ENCODE measurements at regions not wholly inside any gene's neighbourhood (a gene's known extent, or its start where the extent isn't known, plus 50 kb on each side); places are given as distances from the start of the nearest gene placed in this dataset.

- H3K9me3 ChIP-seq (ENCODE audit: control insufficient read depth in 4 of 4, low read length in 3 of 4), result no peaks in the 10 kb centered on the region
- no peak for DNase-seq (ENCODE audit: low spot score)
- no peaks in the 10 kb centered on the region for H3K36me3 ChIP-seq (ENCODE audit: control insufficient read depth in 4 of 4, insufficient read depth in 3 of 4, low read depth in 1 of 4, low read length in 3 of 4)
- H3K4me1 ChIP-seq (ENCODE audit: control insufficient read depth in 4 of 4, insufficient read depth in 4 of 4, low read length in 3 of 4), result peaks cover 0 to 7% (median 2%) of the 10 kb centered on the region in 4 donors
- no peak overlapping the region for H3K27ac ChIP-seq (ENCODE audit: low read depth in 1 of 2, low read length in 2 of 2)
- TF ChIP-seq FOXA1 (IDR thresholded peaks at IDR 0.05), result no peak
- no peak for TF ChIP-seq RAD21 (IDR thresholded peaks at IDR 0.05)
- no peak for TF ChIP-seq HNF4G (IDR thresholded peaks at IDR 0.05)
- no peak for TF ChIP-seq GABPA (IDR thresholded peaks at IDR 0.05 in 1 of 2, conservative IDR thresholded peaks at IDR 0.05 in 1 of 2)
- TF ChIP-seq SP1 (IDR thresholded peaks at IDR 0.05), result no peak
- TF ChIP-seq ZBTB33 (IDR thresholded peaks at IDR 0.05), result no peak
- no peak overlapping the region for H3K4me3 ChIP-seq (ENCODE audit: low read depth in 1 of 3, low read length in 3 of 3)
- 71% methylated on average over 3 of the region's 3 CpGs for WGBS
- no peak overlapping the region for H3K9ac ChIP-seq (ENCODE audit: low read depth in 1 of 2, low read length in 2 of 2)
- no peaks in the 10 kb centered on the region for H3K27me3 ChIP-seq (ENCODE audit: control insufficient read depth in 4 of 4, insufficient read depth in 4 of 4, low read length in 3 of 4)
These were observed 104.8 kb downstream of the RGS2 start for GRCh38 chr1:192913683-192914082.

- no peak overlapping the region for H3K4me3 ChIP-seq (ENCODE audit: low read depth in 1 of 3, low read length in 3 of 3)
- 72% methylated on average over 1 of the region's 1 CpG for WGBS
- no peak for TF ChIP-seq EGR1 (IDR thresholded peaks at IDR 0.05; ENCODE audit: low read depth in 2 of 2)
- no peak for TF ChIP-seq NR2F2 (IDR thresholded peaks at IDR 0.05)
- TF ChIP-seq ZBTB33 (IDR thresholded peaks at IDR 0.05), result no peak
- no peak for TF ChIP-seq FOXA2 (IDR thresholded peaks at IDR 0.05)
- no peak for TF ChIP-seq CTCF (IDR thresholded peaks at IDR 0.05; ENCODE audit: low read depth, low read length, missing input control)
- no peak for TF ChIP-seq SP1 (IDR thresholded peaks at IDR 0.05)
- no peak for TF ChIP-seq REST (IDR thresholded peaks at IDR 0.05)
- no peak for TF ChIP-seq HNF4G (IDR thresholded peaks at IDR 0.05)
- no peak for TF ChIP-seq RXRA (IDR thresholded peaks at IDR 0.05)
- no peak for TF ChIP-seq MAX (IDR thresholded peaks at IDR 0.05)
- no peak for TF ChIP-seq ATF3 (IDR thresholded peaks at IDR 0.05)
- TF ChIP-seq GABPA (IDR thresholded peaks at IDR 0.05 in 1 of 2, conservative IDR thresholded peaks at IDR 0.05 in 1 of 2), result no peak
- no peak overlapping the region for H3K9ac ChIP-seq (ENCODE audit: low read depth in 1 of 2, low read length in 2 of 2)
- no peaks in the 10 kb centered on the region for H3K9me3 ChIP-seq (ENCODE audit: control insufficient read depth in 4 of 4, low read length in 3 of 4)
- DNase-seq (ENCODE audit: low spot score), result no peak
- no peak overlapping the region for H3K27ac ChIP-seq (ENCODE audit: low read depth in 1 of 2, low read length in 2 of 2)
- H3K27me3 ChIP-seq (ENCODE audit: control insufficient read depth in 4 of 4, insufficient read depth in 4 of 4, low read length in 3 of 4), result no peaks in the 10 kb centered on the region
- H3K36me3 ChIP-seq (ENCODE audit: control insufficient read depth in 4 of 4, insufficient read depth in 3 of 4, low read depth in 1 of 4, low read length in 3 of 4), result no peaks in the 10 kb centered on the region
- H3K4me1 ChIP-seq (ENCODE audit: control insufficient read depth in 4 of 4, insufficient read depth in 4 of 4, low read length in 3 of 4), result peaks cover 0 to 7% (median 2%) of the 10 kb centered on the region in 4 donors
These were observed 105.3 kb downstream of the RGS2 start for GRCh38 chr1:192914092-192914491.
